Fibroblast of mammary gland (primary cell): ENCODE measurements at regions not wholly inside any gene's neighbourhood (a gene's known extent, or its start where the extent isn't known, plus 50 kb on each side); places are given as distances from the start of the nearest gene placed in this dataset.
A peak's percentile ranks its signal among the peaks of the same experiment; 100 is the strongest.

Experiments used
- DNase-seq: peaks from one replicate; pipeline ENCODE4 v3.0.0-alpha.2; 2010; ENCODE audit warnings: low read depth
- H3K4me3 ChIP-seq: 2 replicates; pipeline ENCODE4 v1.5.1; 2011; ENCODE audit warnings: low read depth, mild to moderate bottlenecking, low read length, moderate library complexity; ENCODE audit not compliant: control insufficient read depth
- CTCF ChIP-seq: conservative IDR thresholded peaks from 2 replicates; pipeline ENCODE4 v1.5.1; 2011; ENCODE audit warnings: low read depth, low read length, inconsistent platforms; ENCODE audit not compliant: control insufficient read depth, insufficient read depth

DNA sequence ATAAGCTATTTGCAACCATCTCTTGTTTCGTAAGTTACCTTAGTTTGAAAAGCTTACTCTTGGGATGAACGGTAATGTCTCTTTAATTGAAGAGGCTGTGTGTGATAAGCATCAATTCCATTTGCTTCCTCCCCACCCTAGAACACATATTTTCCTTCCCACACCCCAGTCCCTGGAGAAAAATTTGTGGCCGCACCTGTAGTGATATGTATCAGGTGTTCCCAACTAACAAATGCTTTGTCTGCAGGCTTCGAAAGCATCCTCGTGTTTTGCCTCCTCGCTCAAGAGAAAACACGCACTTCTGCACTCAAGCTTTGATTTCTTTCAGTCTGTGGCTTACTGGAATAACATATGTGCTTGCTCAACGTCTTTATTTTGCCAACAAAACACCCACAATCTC is 143.8 kb upstream of the OTUD4 start:
- no peak overlapping the region for H3K4me3 ChIP-seq
- DNase-seq = no peak
- no peak for TF ChIP-seq CTCF

- H3K4me3 ChIP-seq = no peak overlapping the region
- no peak for DNase-seq
- no peak for TF ChIP-seq CTCF
Observed at GRCh38 chr4:145320294-145320693, 139.9 kb upstream of the OTUD4 start.

GRCh38 chr4:145319751-145320150 is 139.4 kb upstream of the OTUD4 start:
- H3K4me3 ChIP-seq = no peak overlapping the region
- TF ChIP-seq CTCF = no peak

GRCh38 chr4:145316897-145317574 is 136.6 kb upstream of the OTUD4 start:
- TF ChIP-seq CTCF = no peak
- no peak overlapping the region for H3K4me3 ChIP-seq
- no peak for DNase-seq

More at GRCh38 chr4:145319751-145320150, 139.4 kb upstream of the OTUD4 start:
- DNase-seq = no peak

DNA sequence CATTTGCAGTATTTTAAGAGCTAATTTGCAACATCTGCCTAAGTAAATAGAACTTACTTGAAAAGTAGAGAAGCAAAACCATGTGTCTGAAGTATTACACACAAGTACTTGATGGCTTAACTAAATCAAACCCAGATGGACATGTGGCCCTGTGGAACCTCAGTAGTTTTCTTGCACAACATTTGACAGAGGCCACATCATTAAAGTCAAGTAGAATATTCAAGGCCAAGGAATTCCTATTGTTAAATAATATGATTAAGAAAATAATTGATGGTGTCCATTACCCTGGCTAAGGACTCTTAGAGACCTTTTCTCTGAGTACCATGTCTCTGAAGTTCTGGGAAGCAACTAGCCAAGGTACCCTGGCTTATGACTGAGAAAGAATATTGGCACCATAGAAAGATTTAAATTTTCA is 135.4 kb upstream of the OTUD4 start:
- TF ChIP-seq CTCF = no peak
- DNase-seq = peak; percentile 97
- H3K4me3 ChIP-seq = no peak overlapping the region

DNA sequence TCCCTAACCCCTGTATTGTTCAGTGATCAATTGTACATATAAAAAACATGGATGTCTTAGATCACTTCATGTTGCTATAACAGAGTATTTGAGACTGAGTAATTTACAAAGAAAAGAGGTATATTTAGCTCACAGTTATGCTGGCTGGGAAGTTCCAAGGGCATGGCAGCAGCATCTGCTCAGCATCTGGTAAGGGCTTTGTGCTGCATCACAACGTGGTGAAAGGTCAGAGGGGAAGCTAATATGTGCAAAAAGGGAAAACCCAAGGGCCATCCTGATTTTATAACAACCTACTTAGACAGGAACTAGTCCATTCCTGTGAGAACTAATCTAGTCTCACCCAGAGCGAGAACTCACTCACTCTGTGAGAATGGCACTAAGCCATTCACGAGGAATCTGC is 128.2 kb upstream of the OTUD4 start:
- peak; percentile 82 for DNase-seq
- H3K4me3 ChIP-seq = no peak overlapping the region
- no peak for TF ChIP-seq CTCF
